ENCODE measurements at regions not wholly inside any gene's neighbourhood (a gene's known extent, or its start where the extent isn't known, plus 50 kb on each side); places are given as distances from the start of the nearest gene placed in this dataset.

DNA sequence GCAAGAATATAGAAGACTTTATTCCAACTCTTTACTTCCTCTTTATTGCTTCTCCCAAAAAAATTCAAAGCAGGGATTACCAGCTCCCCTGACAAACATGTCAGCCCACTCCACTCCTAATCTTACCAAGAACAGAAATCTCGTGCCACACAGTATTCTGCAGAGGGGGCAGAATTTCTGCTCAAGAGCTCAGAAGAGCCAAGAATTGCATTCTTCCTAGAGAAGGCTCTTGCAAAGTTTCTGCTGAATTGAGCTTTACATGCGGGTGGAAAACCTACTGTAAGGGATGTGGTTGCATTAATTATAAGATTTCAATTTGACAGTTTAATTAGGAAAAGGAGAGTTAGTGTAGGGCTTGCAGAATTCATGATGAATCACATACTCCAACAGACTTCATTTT lies 428.5 kb downstream of the CETN3 start:
- no peak for TF ChIP-seq POLR2A (IDR thresholded peaks at IDR 0.05)
- TF ChIP-seq, protein P1, sequence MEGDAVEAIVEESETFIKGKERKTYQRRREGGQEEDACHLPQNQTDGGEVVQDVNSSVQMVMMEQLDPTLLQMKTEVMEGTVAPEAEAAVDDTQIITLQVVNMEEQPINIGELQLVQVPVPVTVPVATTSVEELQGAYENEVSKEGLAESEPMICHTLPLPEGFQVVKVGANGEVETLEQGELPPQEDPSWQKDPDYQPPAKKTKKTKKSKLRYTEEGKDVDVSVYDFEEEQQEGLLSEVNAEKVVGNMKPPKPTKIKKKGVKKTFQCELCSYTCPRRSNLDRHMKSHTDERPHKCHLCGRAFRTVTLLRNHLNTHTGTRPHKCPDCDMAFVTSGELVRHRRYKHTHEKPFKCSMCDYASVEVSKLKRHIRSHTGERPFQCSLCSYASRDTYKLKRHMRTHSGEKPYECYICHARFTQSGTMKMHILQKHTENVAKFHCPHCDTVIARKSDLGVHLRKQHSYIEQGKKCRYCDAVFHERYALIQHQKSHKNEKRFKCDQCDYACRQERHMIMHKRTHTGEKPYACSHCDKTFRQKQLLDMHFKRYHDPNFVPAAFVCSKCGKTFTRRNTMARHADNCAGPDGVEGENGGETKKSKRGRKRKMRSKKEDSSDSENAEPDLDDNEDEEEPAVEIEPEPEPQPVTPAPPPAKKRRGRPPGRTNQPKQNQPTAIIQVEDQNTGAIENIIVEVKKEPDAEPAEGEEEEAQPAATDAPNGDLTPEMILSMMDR (IDR thresholded peaks at IDR 0.05) = no peak
